Coronary artery (tissue), 2 donors: ENCODE measurements at regions not wholly inside any gene's neighbourhood (a gene's known extent, or its start where the extent isn't known, plus 50 kb on each side); places are given as distances from the start of the nearest gene placed in this dataset.
"Not testable (repeated sequence)": the region's sequence is repeated elsewhere in the genome, so short reads cannot be mapped to it uniquely, and the experiment has no call there.

ENCODE experiments used
- DNase-seq: peaks from one replicate; pipeline ENCODE4 v3.0.0-alpha.2; 2017; ENCODE audit warnings: low spot score
- H3K27ac ChIP-seq, 2 donors: fragments of 200-600 bp; sonication (generic); one replicate each; pipeline ENCODE4 v1.5.1; 2016 to 2019
- H3K4me3 ChIP-seq: fragments of 200-600 bp; sonication (generic); 2 replicates; pipeline ENCODE4 v1.5.1; 2016; ENCODE audit warnings: mild to moderate bottlenecking, moderate library complexity
- TF ChIP-seq, protein P1 (sequence below): fragments of 200-600 bp; sonication (generic); IDR thresholded peaks from one replicate; pipeline ENCODE4 v1.5.1; 2019; ENCODE audit warnings: antibody characterized with exemption

DNA sequence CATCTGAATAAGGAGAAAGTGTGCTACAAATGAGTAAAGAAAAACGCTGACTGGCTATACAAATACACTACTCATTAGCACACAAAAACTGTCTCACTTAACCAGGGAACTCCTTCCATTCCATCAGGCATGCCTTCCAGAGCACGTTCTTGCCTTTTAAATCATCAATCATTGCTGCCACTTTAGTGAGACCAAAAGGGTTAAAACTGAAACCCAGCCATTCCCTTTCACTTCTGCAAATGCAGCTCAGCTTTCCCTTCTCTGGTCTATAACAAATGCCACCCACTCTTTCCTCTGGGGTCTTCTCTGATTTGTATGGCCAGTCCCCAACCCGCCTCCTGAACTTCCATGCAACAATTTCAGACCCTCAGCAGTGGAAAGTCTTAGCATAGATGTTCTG is 231.5 kb downstream of the TRIML1 start:
- TF ChIP-seq, protein P1, sequence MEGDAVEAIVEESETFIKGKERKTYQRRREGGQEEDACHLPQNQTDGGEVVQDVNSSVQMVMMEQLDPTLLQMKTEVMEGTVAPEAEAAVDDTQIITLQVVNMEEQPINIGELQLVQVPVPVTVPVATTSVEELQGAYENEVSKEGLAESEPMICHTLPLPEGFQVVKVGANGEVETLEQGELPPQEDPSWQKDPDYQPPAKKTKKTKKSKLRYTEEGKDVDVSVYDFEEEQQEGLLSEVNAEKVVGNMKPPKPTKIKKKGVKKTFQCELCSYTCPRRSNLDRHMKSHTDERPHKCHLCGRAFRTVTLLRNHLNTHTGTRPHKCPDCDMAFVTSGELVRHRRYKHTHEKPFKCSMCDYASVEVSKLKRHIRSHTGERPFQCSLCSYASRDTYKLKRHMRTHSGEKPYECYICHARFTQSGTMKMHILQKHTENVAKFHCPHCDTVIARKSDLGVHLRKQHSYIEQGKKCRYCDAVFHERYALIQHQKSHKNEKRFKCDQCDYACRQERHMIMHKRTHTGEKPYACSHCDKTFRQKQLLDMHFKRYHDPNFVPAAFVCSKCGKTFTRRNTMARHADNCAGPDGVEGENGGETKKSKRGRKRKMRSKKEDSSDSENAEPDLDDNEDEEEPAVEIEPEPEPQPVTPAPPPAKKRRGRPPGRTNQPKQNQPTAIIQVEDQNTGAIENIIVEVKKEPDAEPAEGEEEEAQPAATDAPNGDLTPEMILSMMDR: no peak
- Histone ChIP-seq H3K4me3 (no peak overlapping the region), H3K27ac (no peak overlapping the region)
- no peak for DNase-seq

DNA sequence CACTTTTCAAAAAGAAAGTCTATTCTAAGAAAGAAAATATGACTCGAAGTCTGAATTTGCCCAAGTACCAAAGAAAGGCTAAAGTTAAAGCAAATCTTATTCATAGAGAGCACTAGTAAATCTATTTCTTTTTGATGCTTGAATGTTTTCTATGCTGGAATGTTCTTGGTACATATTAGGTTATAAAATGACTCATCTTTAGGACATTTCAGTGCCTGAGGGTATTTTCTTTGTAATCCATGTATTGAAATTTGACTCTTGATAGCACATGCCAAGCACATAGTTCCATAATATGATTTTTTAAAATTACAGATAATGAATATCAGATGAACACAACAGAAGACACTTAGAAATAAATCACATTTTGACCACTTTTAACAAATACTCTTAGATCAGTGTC is 232.8 kb downstream of the TRIML1 start:
- no peak for DNase-seq

DNA sequence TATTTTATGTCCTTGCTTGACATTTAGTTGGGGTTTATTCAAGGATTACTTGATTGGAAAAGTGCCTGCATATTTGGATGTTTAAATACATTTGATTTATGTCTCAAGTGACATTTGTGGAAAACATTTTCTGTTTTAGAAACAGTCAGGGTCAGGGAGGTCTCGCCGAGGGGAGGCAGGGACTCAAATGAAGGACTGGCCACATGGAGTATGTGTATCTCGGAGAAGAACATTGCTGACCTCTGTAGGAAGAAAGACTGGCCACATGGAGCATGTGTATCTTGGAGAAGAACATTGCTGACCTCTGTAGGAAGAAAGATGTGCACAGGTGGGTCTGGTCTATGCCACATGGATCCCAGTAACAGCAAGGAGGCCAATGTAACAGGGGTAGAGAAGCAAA is 233.6 kb downstream of the TRIML1 start:
- TF ChIP-seq, protein P1: no peak
- no peak for DNase-seq
- no peak overlapping the region for H3K27ac ChIP-seq
- H3K4me3 ChIP-seq: no peak overlapping the region

More for the DNA sequence above, 232.8 kb downstream of the TRIML1 start:
- TF ChIP-seq, protein P1: no peak
- Histone ChIP-seq H3K4me3 (no peak overlapping the region), H3K27ac (no peak overlapping the region)

DNA sequence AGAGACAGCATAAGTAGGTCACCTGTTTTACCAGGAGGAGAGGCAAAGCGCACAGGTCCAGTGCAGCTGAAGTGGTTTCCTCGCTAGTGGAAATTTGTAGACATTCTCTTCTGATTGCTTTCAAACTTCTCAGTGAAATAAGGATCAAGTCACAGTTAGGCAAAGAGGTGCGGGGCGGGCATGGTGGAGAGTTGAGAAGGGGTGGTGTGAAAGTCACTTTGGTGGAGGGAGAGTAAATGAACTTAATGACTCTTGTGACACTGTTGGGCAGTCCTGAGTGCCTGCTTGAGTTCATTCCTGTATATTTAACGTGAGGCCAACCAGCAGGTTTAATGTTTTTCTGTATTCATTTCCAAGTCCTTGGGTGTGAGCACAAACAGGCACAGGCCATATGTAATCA is 235.6 kb downstream of the TRIML1 start:
- Histone ChIP-seq H3K27ac (no peak overlapping the region), H3K4me3 (no peak overlapping the region)
- TF ChIP-seq, protein P1: no peak
- DNase-seq: no peak

DNA sequence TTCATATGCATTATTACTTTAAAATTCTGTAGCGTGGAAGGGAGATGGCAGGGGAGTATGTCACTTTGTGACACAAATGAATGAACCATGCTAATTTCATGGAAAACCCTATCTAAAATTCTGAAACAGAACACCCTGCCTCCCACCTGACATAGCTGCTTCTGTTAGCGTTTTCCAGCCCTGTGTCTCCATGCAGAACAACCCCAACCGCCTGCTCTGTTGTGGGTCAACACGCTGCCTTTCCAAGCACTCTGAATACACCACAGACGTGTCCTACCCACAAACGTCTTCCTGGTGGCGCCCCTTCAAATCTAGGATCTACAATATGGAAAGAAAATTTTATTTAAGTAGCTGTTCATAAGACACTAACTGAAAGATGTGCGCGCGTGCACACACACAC is 238.6 kb downstream of the TRIML1 start:
- no peak for DNase-seq
- no peak overlapping the region for H3K27ac ChIP-seq
- no peak overlapping the region for H3K4me3 ChIP-seq
- TF ChIP-seq, protein P1: no peak

DNA sequence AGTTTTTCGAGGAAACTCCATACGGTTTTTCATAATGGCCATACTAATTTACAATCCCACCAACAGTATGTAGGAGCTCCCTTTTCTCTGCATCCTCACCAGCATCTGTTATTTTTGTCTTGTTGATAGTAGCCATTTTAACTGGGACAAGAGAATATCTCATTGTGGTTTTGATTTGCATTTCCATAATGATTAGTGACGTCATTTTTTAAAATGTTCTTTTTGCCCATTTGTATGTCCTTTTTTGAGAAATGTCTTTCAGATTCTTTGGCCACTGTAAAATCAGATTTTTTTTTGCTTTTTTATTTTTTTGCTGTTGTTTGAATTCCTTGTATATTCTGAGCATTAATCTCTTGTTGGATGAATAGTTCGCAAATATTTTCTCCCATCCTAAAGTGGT is 243.9 kb downstream of the TRIML1 start:
- Histone ChIP-seq H3K4me3 (no peak overlapping the region), H3K27ac (no peak overlapping the region)
- TF ChIP-seq, protein P1: no peak
- no peak for DNase-seq

DNA sequence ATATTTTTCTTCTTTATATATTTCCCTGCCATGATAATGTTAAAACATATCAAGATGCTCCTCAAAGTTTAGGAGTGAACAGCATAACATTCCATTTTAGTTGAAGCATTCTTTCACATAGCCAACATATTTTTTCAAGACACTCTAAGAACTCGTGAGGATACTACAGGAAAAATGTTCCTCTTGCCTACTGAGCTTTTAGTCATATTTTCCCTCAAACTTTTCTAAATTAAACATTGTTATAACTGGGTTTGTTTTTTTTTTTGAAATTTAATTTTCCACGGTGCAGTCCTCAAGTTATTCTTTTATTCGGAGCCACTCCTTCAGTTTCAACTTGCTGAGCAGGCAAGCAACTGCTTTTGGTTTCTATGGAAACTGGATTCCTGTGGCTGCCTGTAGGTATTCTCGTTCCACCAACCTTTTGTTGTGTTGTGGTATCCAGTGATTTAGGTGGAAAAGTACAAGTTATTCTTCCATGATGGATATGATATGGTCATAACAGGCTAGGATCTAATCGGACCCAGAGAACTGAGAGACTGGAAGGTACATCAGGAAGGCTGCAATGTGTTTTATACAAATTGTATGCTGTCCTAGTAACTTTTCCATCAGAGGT is 248.0 kb downstream of the TRIML1 start:
- DNase-seq: no peak

DNA sequence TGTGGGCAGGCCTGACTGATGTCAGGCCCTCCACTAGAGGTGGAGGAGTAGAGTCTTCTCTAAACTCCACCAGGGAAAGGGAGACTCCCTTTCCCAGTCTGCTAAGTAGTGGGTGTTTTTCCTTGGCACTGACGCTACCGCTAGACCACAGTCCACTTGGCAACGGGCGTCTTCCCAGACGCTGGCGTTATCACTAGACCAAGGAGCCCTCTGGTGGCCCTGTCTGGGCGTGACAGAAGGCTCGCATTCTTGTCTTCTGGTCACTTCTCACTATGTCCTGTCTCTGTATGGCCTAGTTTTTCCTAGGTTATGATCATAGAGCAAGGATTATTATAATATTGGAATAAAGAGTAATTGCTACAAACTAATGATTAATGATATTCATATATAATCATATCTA is 252.1 kb downstream of the TRIML1 start:
- not testable (repeated sequence) for H3K27ac ChIP-seq, H3K4me3 ChIP-seq, DNase-seq

More for the DNA sequence above, 248.0 kb downstream of the TRIML1 start:
- TF ChIP-seq, protein P1: no peak
- peak overlapping the region; percentile 17 for H3K4me3 ChIP-seq
- H3K27ac ChIP-seq: no peak overlapping the region
